AG09309 (cell line): ENCODE measurements at regions not wholly inside any gene's neighbourhood (a gene's known extent, or its start where the extent isn't known, plus 50 kb on each side); places are given as distances from the start of the nearest gene placed in this dataset.

ENCODE experiments used
- DNase-seq: peaks from one replicate; pipeline ENCODE4 v3.0.0-alpha.2; 2010; ENCODE audit warnings: low read depth
- H3K4me3 ChIP-seq: 2 replicates; pipeline ENCODE4 v1.5.1; 2011; ENCODE audit warnings: mild to moderate bottlenecking, low read depth, low read length, moderate library complexity; ENCODE audit not compliant: control insufficient read depth
- CTCF ChIP-seq: IDR thresholded peaks from 2 replicates; pipeline ENCODE4 v1.5.1; 2011; ENCODE audit warnings: mild to moderate bottlenecking, low read depth, low read length, inconsistent platforms; ENCODE audit not compliant: insufficient read depth, control insufficient read depth; ENCODE audit errors: missing control alignments

DNA sequence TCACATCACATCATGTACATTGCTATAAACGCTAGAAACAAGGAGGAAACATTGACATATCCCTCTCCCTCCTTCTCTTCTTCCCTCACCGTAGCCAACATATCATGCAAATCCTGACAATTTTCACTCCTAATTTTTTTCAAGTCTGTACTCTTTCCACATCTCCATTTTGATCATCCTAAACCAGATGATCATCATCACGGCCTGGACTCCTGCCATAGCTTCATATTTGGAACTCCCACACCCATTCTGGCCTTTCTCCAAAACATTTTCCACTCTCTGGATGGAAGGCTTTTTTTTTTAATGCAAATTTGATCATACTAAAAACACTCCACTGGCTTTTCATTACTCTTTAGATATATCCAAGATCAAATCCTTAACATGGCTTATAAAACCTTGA, 248.0 kb upstream of the CNTN3 start:
- no peak for DNase-seq
- TF ChIP-seq CTCF: no peak
- no peak overlapping the region for H3K4me3 ChIP-seq

- no peak for DNase-seq
- H3K4me3 ChIP-seq: no peak overlapping the region
- no peak for TF ChIP-seq CTCF
Observed at GRCh38 chr3:74861211-74861610, 246.8 kb upstream of the CNTN3 start.

DNA sequence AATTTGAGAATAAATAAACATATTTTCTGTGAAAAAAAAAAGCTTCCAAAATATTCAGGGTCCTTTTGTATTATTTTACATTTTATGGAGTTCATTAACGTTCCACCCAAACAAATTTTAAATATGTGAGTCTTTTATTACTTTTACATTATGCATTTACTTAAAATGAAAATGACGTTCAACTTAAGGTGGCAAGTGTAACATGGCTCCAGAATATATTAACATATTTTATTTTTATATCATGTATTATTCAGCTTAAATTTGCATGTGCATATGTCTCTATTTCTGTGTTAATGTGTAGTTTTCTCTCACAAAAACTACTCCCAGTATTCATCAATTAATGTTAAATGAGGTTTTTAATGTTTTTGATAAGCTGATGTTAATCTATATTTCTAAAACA, 243.6 kb upstream of the CNTN3 start:
- no peak overlapping the region for H3K4me3 ChIP-seq
- TF ChIP-seq CTCF: no peak
- no peak for DNase-seq

DNA sequence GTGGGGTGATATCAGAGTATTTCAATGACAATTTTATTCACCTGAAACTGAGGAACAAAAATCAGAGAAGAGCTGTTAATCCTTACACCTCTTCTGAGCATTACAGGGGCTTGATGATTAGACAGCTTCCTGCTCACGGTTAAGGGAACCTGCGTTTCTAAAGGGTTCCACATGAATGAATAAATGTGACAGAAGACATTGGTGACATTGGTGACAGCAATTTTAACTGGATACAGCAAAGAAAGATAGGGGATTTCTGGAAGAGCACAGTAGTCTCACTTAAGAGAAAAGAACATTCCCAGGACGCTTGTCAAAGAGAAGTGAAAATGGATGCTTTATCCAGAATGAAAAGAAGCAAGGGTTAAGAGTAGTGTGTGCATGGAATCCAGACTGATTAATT, 235.9 kb upstream of the CNTN3 start:
- no peak for DNase-seq
- no peak overlapping the region for H3K4me3 ChIP-seq
- TF ChIP-seq CTCF: no peak

DNA sequence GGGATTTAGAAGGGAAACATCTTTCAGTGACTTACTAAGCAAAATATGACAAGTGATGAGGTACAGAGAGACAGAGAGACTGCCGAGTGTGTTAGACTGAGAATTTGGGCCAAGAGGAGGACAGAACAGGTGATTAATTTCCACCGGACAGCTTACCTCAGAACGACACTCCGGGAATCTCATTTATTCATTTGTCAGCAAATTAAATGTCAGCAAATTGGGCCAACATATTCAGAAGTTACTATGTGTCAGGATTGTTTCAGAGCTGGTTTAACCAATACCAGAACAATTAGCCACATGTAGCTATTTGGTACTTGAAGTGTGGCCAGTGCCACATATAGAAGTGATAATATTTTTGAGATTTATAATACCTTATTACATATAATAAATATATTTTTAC, 232.6 kb upstream of the CNTN3 start:
- TF ChIP-seq CTCF: no peak
- no peak overlapping the region for H3K4me3 ChIP-seq
- no peak for DNase-seq

DNA sequence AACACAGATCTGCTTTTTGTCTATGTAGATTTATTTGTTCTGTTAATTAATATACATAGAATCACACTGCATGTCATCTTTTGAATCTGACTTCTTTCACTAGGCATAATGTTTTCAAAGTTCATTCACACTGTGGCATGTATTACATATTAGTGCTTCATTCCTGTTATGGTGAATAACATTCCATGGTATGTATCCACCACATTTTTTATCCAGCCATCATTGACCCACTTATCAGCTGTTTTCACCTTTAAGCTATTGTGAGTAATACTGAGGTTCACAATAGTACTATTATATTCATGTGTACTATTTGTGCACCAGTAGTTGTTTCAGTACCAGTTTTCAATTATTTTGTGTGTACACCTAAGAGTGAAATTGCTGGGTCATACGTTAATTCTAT, 230.6 kb upstream of the CNTN3 start:
- no peak for DNase-seq
- H3K4me3 ChIP-seq: no peak overlapping the region
- TF ChIP-seq CTCF: no peak

- no peak for DNase-seq
- no peak overlapping the region for H3K4me3 ChIP-seq
- no peak for TF ChIP-seq CTCF
Observed at GRCh38 chr3:74844428-74844827, 230.0 kb upstream of the CNTN3 start.
